HS-5 (cell line): ENCODE measurements at regions not wholly inside any gene's neighbourhood (a gene's known extent, or its start where the extent isn't known, plus 50 kb on each side); places are given as distances from the start of the nearest gene placed in this dataset.

ENCODE experiments used
- DNase-seq: peaks from one replicate; pipeline ENCODE4 v3.0.0-alpha.2; 2012; ENCODE audit warnings: low read depth

GRCh38 chr9:87282538-87282937, 215.1 kb upstream of the DAPK1 start:
- DNase-seq, result no peak

- DNase-seq, result no peak
Measured at GRCh38 chr9:87283585-87283984, 214.1 kb upstream of the DAPK1 start.

GRCh38 chr9:87285183-87285850, 212.3 kb upstream of the DAPK1 start:
- DNase-seq, result no peak

- DNase-seq, result no peak
Measured at GRCh38 chr9:87286506-87286905, 211.2 kb upstream of the DAPK1 start.

GRCh38 chr9:87290241-87291052, 207.2 kb upstream of the DAPK1 start:
- DNase-seq, result peak; percentile 56

- DNase-seq, result no peak
Measured at GRCh38 chr9:87292449-87293191, 205.0 kb upstream of the DAPK1 start.

GRCh38 chr9:87294126-87294525, 203.5 kb upstream of the DAPK1 start:
- DNase-seq, result no peak

- DNase-seq, result no peak
Measured at GRCh38 chr9:87300915-87301314, 196.8 kb upstream of the DAPK1 start.

GRCh38 chr9:87301371-87301770, 196.3 kb upstream of the DAPK1 start:
- no peak for DNase-seq

- DNase-seq, result no peak
Measured at GRCh38 chr9:87305151-87305550, 192.5 kb upstream of the DAPK1 start.

GRCh38 chr9:87306006-87306405, 191.7 kb upstream of the DAPK1 start:
- no peak for DNase-seq

- no peak for DNase-seq
Measured at GRCh38 chr9:87307848-87308247, 189.8 kb upstream of the DAPK1 start.

- DNase-seq, result no peak
Measured at GRCh38 chr9:87309236-87309635, 188.4 kb upstream of the DAPK1 start.

GRCh38 chr9:87310827-87311523, 186.7 kb upstream of the DAPK1 start:
- DNase-seq, result no peak

- no peak for DNase-seq
Measured at GRCh38 chr9:87319656-87320055, 178.0 kb upstream of the DAPK1 start.

- DNase-seq, result no peak
Measured at GRCh38 chr9:87320146-87320884, 177.4 kb upstream of the DAPK1 start.

GRCh38 chr9:87322840-87323635, 174.6 kb upstream of the DAPK1 start:
- DNase-seq, result no peak

- no peak for DNase-seq
Measured at GRCh38 chr9:87323928-87324327, 173.7 kb upstream of the DAPK1 start.

GRCh38 chr9:87324613-87325194, 173.0 kb upstream of the DAPK1 start:
- no peak for DNase-seq

GRCh38 chr9:87327575-87328125, 170.0 kb upstream of the DAPK1 start:
- DNase-seq, result no peak
